OCI-LY1 (cell line): ENCODE measurements at regions not wholly inside any gene's neighbourhood (a gene's known extent, or its start where the extent isn't known, plus 50 kb on each side); places are given as distances from the start of the nearest gene placed in this dataset.

Experiments
- CTCF ChIP-seq: fragments of 200-600 bp; sonication (generic), shearing (Covaris generic); IDR thresholded peaks from 2 replicates; pipeline ENCODE4 v1.5.1; 2017; ENCODE audit warnings: mild to moderate bottlenecking, antibody characterized with exemption, low read length, moderate library complexity, mixed read lengths
- EZH2 ChIP-seq: fragments of 200-600 bp; sonication (generic), shearing (Covaris generic); IDR thresholded peaks from 2 replicates; pipeline ENCODE4 v1.8.0; 2017; ENCODE audit warnings: borderline replicate concordance, mixed run types, mild to moderate bottlenecking, antibody characterized with exemption, low read length, moderate library complexity, mixed read lengths

GRCh38 chr5:29568028-29568427 lies 1625.5 kb upstream of the CDH6 start:
- no peak for TF ChIP-seq CTCF
- TF ChIP-seq EZH2, result no peak
